ENCODE measurements at regions not wholly inside any gene's neighbourhood (a gene's known extent, or its start where the extent isn't known, plus 50 kb on each side); places are given as distances from the start of the nearest gene placed in this dataset.
"Not testable (repeated sequence)": the region's sequence is repeated elsewhere in the genome, so short reads cannot be mapped to it uniquely, and the experiment has no call there.

DNA sequence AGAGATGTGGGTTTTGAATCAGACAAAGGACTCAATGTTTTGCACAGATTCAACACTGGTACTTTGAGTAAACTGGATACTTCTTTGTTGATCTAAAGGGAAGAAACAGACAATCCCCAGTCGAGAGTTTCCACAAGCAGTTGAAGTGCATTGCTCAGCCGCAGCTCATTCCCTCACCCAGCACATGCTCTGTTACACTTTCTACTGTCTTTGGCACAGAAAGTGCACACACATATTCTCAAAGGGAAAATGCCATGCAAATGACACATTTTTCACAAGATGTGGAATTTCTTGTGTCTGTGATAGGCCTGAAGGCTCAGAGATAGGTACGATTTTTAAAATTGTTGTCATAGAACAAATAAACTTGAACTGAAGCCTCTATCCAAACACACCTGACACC, 258.9 kb upstream of the TRIB2 start:
- no peak for TF ChIP-seq CTCF (IDR thresholded peaks at IDR 0.05; ENCODE audit: low read depth, low read length)
- no peak for DNase-seq (ENCODE audit: extremely low read depth, low read depth)

GRCh38 chr2:12463189-12463588, 253.5 kb upstream of the TRIB2 start:
- no peak for DNase-seq (ENCODE audit: extremely low read depth, low read depth)
- TF ChIP-seq CTCF (IDR thresholded peaks at IDR 0.05; ENCODE audit: low read depth, low read length) = no peak

GRCh38 chr2:12465631-12466135, 251.1 kb upstream of the TRIB2 start:
- no peak for TF ChIP-seq CTCF (IDR thresholded peaks at IDR 0.05; ENCODE audit: low read depth, low read length)
- no peak for DNase-seq (ENCODE audit: extremely low read depth, low read depth)

- no peak for DNase-seq (ENCODE audit: extremely low read depth, low read depth)
- no peak for TF ChIP-seq CTCF (IDR thresholded peaks at IDR 0.05; ENCODE audit: low read depth, low read length)
Measured at GRCh38 chr2:12467303-12467702, 249.4 kb upstream of the TRIB2 start.

DNA sequence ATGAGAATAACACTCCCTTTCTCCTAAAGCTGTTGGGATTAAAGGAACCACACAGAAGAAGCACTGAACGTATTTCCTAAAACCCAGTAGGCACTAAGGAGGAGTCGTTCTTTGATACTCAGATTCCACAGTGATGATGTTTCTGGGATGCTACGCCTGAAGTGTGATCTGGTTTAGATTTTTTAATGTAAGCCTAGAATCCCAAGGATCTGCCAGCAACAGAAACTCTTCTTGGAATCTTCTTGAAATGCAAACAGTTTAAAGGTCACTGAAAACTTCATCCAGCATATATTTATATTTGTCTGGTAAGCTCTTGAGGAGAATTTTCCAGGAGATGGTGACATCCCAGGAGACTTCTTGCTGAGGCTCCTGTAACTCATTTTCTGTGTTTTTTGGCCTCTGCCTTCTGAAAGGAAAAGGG, 247.6 kb upstream of the TRIB2 start:
- TF ChIP-seq CTCF (IDR thresholded peaks at IDR 0.05; ENCODE audit: low read depth, low read length) = no peak
- DNase-seq (ENCODE audit: extremely low read depth, low read depth) = peak; percentile 62

- DNase-seq (ENCODE audit: extremely low read depth, low read depth) = not testable (repeated sequence)
Measured at GRCh38 chr2:12472265-12472664, 244.5 kb upstream of the TRIB2 start.

DNA sequence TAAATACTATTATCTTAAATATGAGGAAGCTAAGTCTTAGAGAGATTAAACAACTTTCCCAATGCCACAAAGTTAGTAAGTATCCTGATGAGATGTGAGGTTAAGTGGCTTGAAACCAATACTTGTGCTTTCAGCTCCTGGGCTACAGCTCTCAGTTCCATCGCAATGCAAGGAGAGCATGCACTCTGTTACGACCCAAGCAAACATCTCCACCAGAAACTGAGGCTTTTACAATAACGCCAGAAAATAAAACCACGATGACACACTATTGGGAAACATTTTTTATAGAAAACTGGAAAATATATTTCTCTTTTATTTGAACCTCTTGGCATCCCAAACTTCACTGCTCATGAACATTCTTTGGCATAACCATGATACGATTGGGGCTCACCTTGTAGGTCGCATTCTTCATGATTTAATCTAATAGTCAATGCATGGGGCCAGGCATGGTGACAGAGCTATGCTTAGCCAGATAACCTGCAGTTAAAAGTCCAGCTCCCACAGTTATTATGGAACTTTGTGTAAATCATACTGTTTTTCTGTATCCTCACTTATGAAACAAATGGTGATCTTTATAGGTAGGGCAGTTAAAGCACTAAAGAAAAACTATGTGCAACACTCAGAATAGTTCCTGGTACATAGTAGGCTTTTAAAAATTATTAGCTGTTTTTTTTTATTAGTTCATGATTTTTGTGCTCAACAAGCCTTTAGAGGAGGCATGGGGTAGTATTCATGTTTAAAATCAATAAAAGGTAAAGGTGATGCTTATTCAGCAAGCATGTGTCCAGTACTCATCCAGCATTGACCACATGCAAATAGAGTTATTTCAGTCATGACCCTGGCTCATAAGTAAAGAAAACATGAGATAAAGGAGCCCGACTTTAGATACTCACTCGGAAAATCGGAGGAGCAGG, 238.3 kb upstream of the TRIB2 start:
- TF ChIP-seq CTCF (IDR thresholded peaks at IDR 0.05; ENCODE audit: low read depth, low read length) = no peak
- DNase-seq (ENCODE audit: extremely low read depth, low read depth) = no peak

All from AG09319 (cell line).